Lower lobe of right lung (tissue), 2 donors: ENCODE measurements at regions not wholly inside any gene's neighbourhood (a gene's known extent, or its start where the extent isn't known, plus 50 kb on each side); places are given as distances from the start of the nearest gene placed in this dataset.

Source experiments
- ATAC-seq, 2 donors: fragments of 200-7000 bp; cut with Tn5 transposase; one replicate each; pipeline ENCODE4 v1.9.1; 2020 to 2022; ENCODE audit warnings: mild to moderate bottlenecking in 2 of 2, moderate library complexity in 2 of 2
- DNase-seq: peaks from one replicate; pipeline ENCODE4 v3.0.0-alpha.2; 2020
- H3K27ac ChIP-seq: fragments of 200-600 bp; one replicate; pipeline ENCODE4 v1.8.0; 2022
- H3K27me3 ChIP-seq: fragments of 200-600 bp; one replicate; pipeline ENCODE4 v1.8.0; 2022; ENCODE audit warnings: low read depth
- H3K36me3 ChIP-seq: fragments of 200-600 bp; one replicate; pipeline ENCODE4 v1.8.0; 2022; ENCODE audit warnings: mild to moderate bottlenecking
- H3K4me1 ChIP-seq: fragments of 200-600 bp; one replicate; pipeline ENCODE4 v1.8.0; 2022
- H3K4me3 ChIP-seq: fragments of 200-600 bp; one replicate; pipeline ENCODE4 v1.8.0; 2022; ENCODE audit warnings: mild to moderate bottlenecking
- H3K9me3 ChIP-seq: fragments of 200-600 bp; one replicate; pipeline ENCODE4 v1.8.0; 2022
- CTCF ChIP-seq: fragments of 200-600 bp; IDR thresholded peaks from one replicate; pipeline ENCODE4 v1.8.0; 2022; ENCODE audit warnings: antibody characterized with exemption, mild to moderate bottlenecking
- intact Hi-C: fragments of 100-400 bp; cut with DNase I; formaldehyde crosslinking; loops from one replicate; pipeline ENCODE4 v1.11.0; 2022
- donor health status: DM: no; HTN: yes; CAD: no; lungs with severe emphysema.

- intact Hi-C loops: no loop called here
- Histone ChIP-seq H3K36me3 (no peaks in the 10 kb centered on the region), H3K9me3 (no peaks in the 10 kb centered on the region), H3K4me1 (peaks cover 21% of the 10 kb centered on the region), H3K27ac (no peak overlapping the region), H3K4me3 (no peak overlapping the region), H3K27me3 (peaks cover 94% of the 10 kb centered on the region)
- TF ChIP-seq CTCF: no peak
- DNase-seq: no peak
- no peak for ATAC-seq
These were observed 61.2 kb upstream of the LBX1 start for GRCh38 chr10:101290431-101290830.

- Histone ChIP-seq H3K9me3 (no peaks in the 10 kb centered on the region), H3K4me1 (peaks cover 21% of the 10 kb centered on the region), H3K4me3 (no peak overlapping the region), H3K27ac (no peak overlapping the region), H3K36me3 (no peaks in the 10 kb centered on the region), H3K27me3 (peaks cover 90% of the 10 kb centered on the region)
- no peak for ATAC-seq
- DNase-seq: no peak
- intact Hi-C loops: no loop called here
- no peak for TF ChIP-seq CTCF
These were observed 61.6 kb upstream of the LBX1 start for GRCh38 chr10:101290881-101291280.

GRCh38 chr10:101291331-101292193, 62.3 kb upstream of the LBX1 start:
- ATAC-seq (peak; percentile 58 to 67), DNase-seq (peak; percentile 59)
- H3K36me3 ChIP-seq: no peaks in the 10 kb centered on the region
- TF ChIP-seq CTCF: peak; percentile 58
- peaks cover 83% of the 10 kb centered on the region for H3K27me3 ChIP-seq
- H3K4me3 ChIP-seq: peak overlapping the region; percentile 54
- H3K4me1 ChIP-seq: peaks cover 21% of the 10 kb centered on the region
- no peaks in the 10 kb centered on the region for H3K9me3 ChIP-seq
- intact Hi-C loops: no loop called here
- no peak overlapping the region for H3K27ac ChIP-seq

GRCh38 chr10:101292194-101293006, 61.6 kb upstream of the BTRC start:
- no peak for TF ChIP-seq CTCF
- Histone ChIP-seq H3K9me3 (no peaks in the 10 kb centered on the region), H3K27ac (no peak overlapping the region), H3K36me3 (no peaks in the 10 kb centered on the region), H3K4me1 (peaks cover 21% of the 10 kb centered on the region), H3K4me3 (peak overlapping the region; percentile 54), H3K27me3 (peaks cover 83% of the 10 kb centered on the region)
- peak in 1 of 2 donors; percentile 30 for ATAC-seq
- intact Hi-C loops: no loop called here
- no peak for DNase-seq

GRCh38 chr10:101293007-101293723, 60.8 kb upstream of the BTRC start:
- DNase-seq: no peak
- Histone ChIP-seq H3K4me1 (peaks cover 21% of the 10 kb centered on the region), H3K27me3 (peaks cover 85% of the 10 kb centered on the region), H3K9me3 (no peaks in the 10 kb centered on the region), H3K27ac (no peak overlapping the region), H3K36me3 (no peaks in the 10 kb centered on the region), H3K4me3 (no peak overlapping the region)
- TF ChIP-seq CTCF: no peak
- no peak for ATAC-seq
- intact Hi-C loops: no loop called here
